GM23338 (cell line): ENCODE measurements at regions not wholly inside any gene's neighbourhood (a gene's known extent, or its start where the extent isn't known, plus 50 kb on each side); places are given as distances from the start of the nearest gene placed in this dataset.

Source experiments
- EZH2phosphoT487 ChIP-seq: fragments of 200-600 bp; sonication (generic); IDR thresholded peaks from one replicate; pipeline ENCODE4 v1.8.1; 2018; ENCODE audit warnings: antibody characterized with exemption; ENCODE audit not compliant: unreplicated experiment
- POLR2AphosphoS5 ChIP-seq: IDR thresholded peaks from 2 replicates; pipeline ENCODE4 v1.6.1; 2016; ENCODE audit warnings: antibody characterized with exemption, low read depth
- TF ChIP-seq, protein P1 (sequence below), 2 experiments: fragments of 200-600 bp in 1 of 2; sonication (generic) in 1 of 2; conservative IDR thresholded peaks; 2 replicates each; pipeline versions ENCODE4 v1.5.1 to v1.6.1; 2016 to 2017; ENCODE audit warnings: antibody characterized with exemption in 2 of 2, low read depth in 2 of 2, mild to moderate bottlenecking in 2 of 2, moderate library complexity in 1 of 2

DNA sequence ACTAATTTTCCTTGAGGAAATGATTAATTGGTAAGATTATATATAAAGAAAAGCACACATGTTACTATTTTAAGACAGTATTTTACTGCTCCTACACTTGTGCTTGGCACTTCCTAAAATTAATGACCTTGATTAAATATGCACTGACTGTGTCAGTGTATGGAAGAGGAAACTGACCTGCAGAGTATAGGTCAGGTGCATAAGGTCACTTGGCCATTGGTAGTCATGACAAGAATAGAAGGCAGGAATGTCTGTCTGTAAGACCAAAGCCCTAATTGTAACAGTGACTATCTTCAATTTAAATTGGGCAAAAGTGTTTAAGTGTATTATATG is 128.0 kb upstream of the KCNK2 start:
- TF ChIP-seq, protein P1, sequence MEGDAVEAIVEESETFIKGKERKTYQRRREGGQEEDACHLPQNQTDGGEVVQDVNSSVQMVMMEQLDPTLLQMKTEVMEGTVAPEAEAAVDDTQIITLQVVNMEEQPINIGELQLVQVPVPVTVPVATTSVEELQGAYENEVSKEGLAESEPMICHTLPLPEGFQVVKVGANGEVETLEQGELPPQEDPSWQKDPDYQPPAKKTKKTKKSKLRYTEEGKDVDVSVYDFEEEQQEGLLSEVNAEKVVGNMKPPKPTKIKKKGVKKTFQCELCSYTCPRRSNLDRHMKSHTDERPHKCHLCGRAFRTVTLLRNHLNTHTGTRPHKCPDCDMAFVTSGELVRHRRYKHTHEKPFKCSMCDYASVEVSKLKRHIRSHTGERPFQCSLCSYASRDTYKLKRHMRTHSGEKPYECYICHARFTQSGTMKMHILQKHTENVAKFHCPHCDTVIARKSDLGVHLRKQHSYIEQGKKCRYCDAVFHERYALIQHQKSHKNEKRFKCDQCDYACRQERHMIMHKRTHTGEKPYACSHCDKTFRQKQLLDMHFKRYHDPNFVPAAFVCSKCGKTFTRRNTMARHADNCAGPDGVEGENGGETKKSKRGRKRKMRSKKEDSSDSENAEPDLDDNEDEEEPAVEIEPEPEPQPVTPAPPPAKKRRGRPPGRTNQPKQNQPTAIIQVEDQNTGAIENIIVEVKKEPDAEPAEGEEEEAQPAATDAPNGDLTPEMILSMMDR (conservative IDR thresholded peaks at IDR 0.05; ENCODE audit: low read depth in 2 of 2): no peak
- TF ChIP-seq EZH2phosphoT487: no peak
- TF ChIP-seq POLR2AphosphoS5: no peak
